PC-9 (cell line): ENCODE measurements at regions not wholly inside any gene's neighbourhood (a gene's known extent, or its start where the extent isn't known, plus 50 kb on each side); places are given as distances from the start of the nearest gene placed in this dataset.

ENCODE experiments used
- CTCF ChIP-seq: fragments of 200-600 bp; sonication (generic); conservative IDR thresholded peaks from 2 replicates; pipeline ENCODE4 v1.6.1; 2017; ENCODE audit warnings: mixed run types, antibody characterized with exemption, mild to moderate bottlenecking, moderate library complexity
- EZH2 ChIP-seq: fragments of 200-600 bp; sonication (generic); IDR thresholded peaks from 2 replicates; pipeline ENCODE4 v1.8.0; 2017; ENCODE audit warnings: antibody characterized with exemption, low read depth

GRCh38 chr4:119743644-119744043, 115.0 kb upstream of the PDE5A start:
- TF ChIP-seq CTCF (no peak), EZH2 (no peak)
